Liver (tissue), 8 donors: ENCODE measurements at regions not wholly inside any gene's neighbourhood (a gene's known extent, or its start where the extent isn't known, plus 50 kb on each side); places are given as distances from the start of the nearest gene placed in this dataset.

Experiments used
- DNase-seq: peaks from one replicate; pipeline ENCODE4 v3.0.0-alpha.2; 2017; ENCODE audit warnings: low spot score
- H3K27ac ChIP-seq, 2 donors: one replicate each; pipeline ENCODE4 v1.7.0; 2013; ENCODE audit warnings: inconsistent platforms in 2 of 2, low read length in 2 of 2, control low read depth in 1 of 2, low read depth in 1 of 2, mild to moderate bottlenecking in 1 of 2
- H3K27me3 ChIP-seq, 4 donors: one replicate each; pipeline versions ENCODE4 v1.6.1 to v1.7.0; 2013; ENCODE audit warnings: low read length in 3 of 4, inconsistent platforms in 1 of 4, mild to moderate bottlenecking in 1 of 4, moderate library complexity in 1 of 4; ENCODE audit not compliant: control insufficient read depth in 4 of 4, insufficient read depth in 4 of 4
- H3K36me3 ChIP-seq, 4 donors: one replicate each; pipeline versions ENCODE4 v1.6.1 to v1.7.0; 2013; ENCODE audit warnings: low read length in 3 of 4, mild to moderate bottlenecking in 3 of 4, low read depth in 1 of 4, moderate library complexity in 1 of 4; ENCODE audit not compliant: control insufficient read depth in 4 of 4, insufficient read depth in 3 of 4
- H3K4me1 ChIP-seq, 4 donors: one replicate each; pipeline versions ENCODE4 v1.6.1 to v1.7.0; 2013; ENCODE audit warnings: low read length in 3 of 4, mild to moderate bottlenecking in 3 of 4, moderate library complexity in 1 of 4; ENCODE audit not compliant: control insufficient read depth in 4 of 4, insufficient read depth in 4 of 4
- H3K4me3 ChIP-seq, 3 donors: one replicate each; pipeline versions ENCODE4 v1.6.1 to v1.7.0; 2013; ENCODE audit warnings: low read length in 3 of 3, control low read depth in 1 of 3, low read depth in 1 of 3, mild to moderate bottlenecking in 1 of 3
- H3K9ac ChIP-seq, 2 donors: one replicate each; pipeline ENCODE4 v1.7.0; 2013; ENCODE audit warnings: low read length in 2 of 2, mild to moderate bottlenecking in 2 of 2, moderate library complexity in 2 of 2, control low read depth in 1 of 2, low read depth in 1 of 2
- H3K9me3 ChIP-seq, 4 donors: one replicate each; pipeline versions ENCODE4 v1.6.1 to v1.7.0; 2013; ENCODE audit warnings: low read length in 3 of 4; ENCODE audit not compliant: control insufficient read depth in 4 of 4
- ATF3 ChIP-seq: IDR thresholded peaks from 2 replicates; pipeline ENCODE4 v1.6.1; 2016; ENCODE audit warnings: antibody characterized with exemption
- CTCF ChIP-seq: fragments of 150-350 bp; IDR thresholded peaks from 2 replicates; pipeline ENCODE4 v1.5.1; 2017; ENCODE audit warnings: improper control_type of control experiment, low read depth, low read length; ENCODE audit not compliant: missing input control
- EGR1 ChIP-seq, 2 donors: IDR thresholded peaks; 2 replicates each; pipeline ENCODE4 v1.6.1; 2016 to 2018; ENCODE audit warnings: antibody characterized with exemption in 2 of 2, low read depth in 2 of 2
- FOXA1 ChIP-seq: IDR thresholded peaks from 2 replicates; pipeline ENCODE4 v1.6.1; 2016; ENCODE audit warnings: antibody characterized with exemption
- FOXA2 ChIP-seq: IDR thresholded peaks from 2 replicates; pipeline ENCODE4 v1.6.1; 2016; ENCODE audit warnings: antibody characterized with exemption
- GABPA ChIP-seq, 2 donors: IDR thresholded peaks in 1 of 2; conservative IDR thresholded peaks in 1 of 2; 2 replicates each; pipeline ENCODE4 v1.6.1; 2016; ENCODE audit warnings: antibody characterized with exemption in 2 of 2, mild to moderate bottlenecking in 1 of 2, moderate library complexity in 1 of 2
- HNF4A ChIP-seq, 2 donors: conservative IDR thresholded peaks; 2 replicates each; pipeline ENCODE4 v1.6.1; 2016; ENCODE audit warnings: antibody characterized with exemption in 2 of 2, mild to moderate bottlenecking in 2 of 2
- HNF4G ChIP-seq: IDR thresholded peaks from 2 replicates; pipeline ENCODE4 v1.6.1; 2016; ENCODE audit warnings: antibody characterized with exemption
- JUND ChIP-seq, 2 donors: IDR thresholded peaks; 2 replicates each; pipeline ENCODE4 v1.6.1; 2016; ENCODE audit warnings: antibody characterized with exemption in 2 of 2
- MAX ChIP-seq: IDR thresholded peaks from 2 replicates; pipeline ENCODE4 v1.6.1; 2016; ENCODE audit warnings: antibody characterized with exemption
- NR2F2 ChIP-seq: IDR thresholded peaks from 2 replicates; pipeline ENCODE4 v1.6.1; 2016; ENCODE audit warnings: antibody characterized with exemption
- RAD21 ChIP-seq, 2 donors: IDR thresholded peaks; 2 replicates each; pipeline ENCODE4 v1.6.1; 2016; ENCODE audit warnings: antibody characterized with exemption in 2 of 2, mild to moderate bottlenecking in 2 of 2
- REST ChIP-seq: IDR thresholded peaks from 2 replicates; pipeline ENCODE4 v1.6.1; 2016; ENCODE audit warnings: antibody characterized with exemption, mild to moderate bottlenecking
- SP1 ChIP-seq: IDR thresholded peaks from 2 replicates; pipeline ENCODE4 v1.6.1; 2018; ENCODE audit warnings: antibody characterized with exemption, mild to moderate bottlenecking
- TAF1 ChIP-seq: conservative IDR thresholded peaks from 2 replicates; pipeline ENCODE4 v1.6.1; 2016; ENCODE audit warnings: antibody characterized with exemption, mild to moderate bottlenecking
- ZBTB33 ChIP-seq: IDR thresholded peaks from 2 replicates; pipeline ENCODE4 v1.6.1; 2016; ENCODE audit warnings: antibody characterized with exemption
- WGBS: extraction: QIAGEN DNeasy Blood & Tissue Kit; methylation state at CpG from one replicate; pipeline ENCODE4 v1.1.7; 2013; 5-methylcytosine and 5-hydroxymethylcytosine counted together
- donor health status: healthy.
- donor health status: healthy.
- donor health status: healthy.
- donor health status: healthy.
- donor health status: healthy.

GRCh38 chr5:63081402-63081801, 502.8 kb downstream of the LRRC70 start:
- DNase-seq = no peak
- H3K4me1 ChIP-seq = no peaks in the 10 kb centered on the region
- H3K9me3 ChIP-seq = no peaks in the 10 kb centered on the region
- no peak overlapping the region for H3K9ac ChIP-seq
- H3K36me3 ChIP-seq = no peaks in the 10 kb centered on the region
- no peak overlapping the region for H3K4me3 ChIP-seq
- TF ChIP-seq CTCF (no peak), GABPA (IDR thresholded peaks at IDR 0.05 in 1 of 2, conservative IDR thresholded peaks at IDR 0.05 in 1 of 2) (no peak), EGR1 (IDR thresholded peaks at IDR 0.05; ENCODE audit: low read depth in 2 of 2) (no peak), HNF4A (conservative IDR thresholded peaks at IDR 0.05) (no peak), RAD21 (IDR thresholded peaks at IDR 0.05) (no peak), TAF1 (no peak), NR2F2 (no peak), FOXA2 (no peak), JUND (IDR thresholded peaks at IDR 0.05) (no peak), REST (no peak), FOXA1 (no peak)
- no peak overlapping the region for H3K27ac ChIP-seq
- H3K27me3 ChIP-seq = no peaks in the 10 kb centered on the region

GRCh38 chr5:63070001-63070400, 491.4 kb downstream of the LRRC70 start:
- no peak overlapping the region for H3K27ac ChIP-seq
- no peaks in the 10 kb centered on the region for H3K36me3 ChIP-seq
- TF ChIP-seq ZBTB33 (no peak), NR2F2 (no peak), HNF4G (no peak), JUND (IDR thresholded peaks at IDR 0.05) (no peak), TAF1 (no peak), FOXA2 (no peak), SP1 (no peak), MAX (no peak), ATF3 (no peak), REST (no peak)
- H3K4me3 ChIP-seq = no peak overlapping the region
- no peaks in the 10 kb centered on the region for H3K4me1 ChIP-seq
- no peak for DNase-seq
- WGBS = 69% methylated on average over 3 of the region's 3 CpGs
- no peak overlapping the region for H3K9ac ChIP-seq
- H3K9me3 ChIP-seq = no peaks in the 10 kb centered on the region
- no peaks in the 10 kb centered on the region for H3K27me3 ChIP-seq
